HepG2 (cell line): ENCODE measurements at regions not wholly inside any gene's neighbourhood (a gene's known extent, or its start where the extent isn't known, plus 50 kb on each side); places are given as distances from the start of the nearest gene placed in this dataset.
A peak's percentile ranks its signal among the peaks of the same experiment; 100 is the strongest.

Experiments used
- ARID5B ChIP-seq: IDR thresholded peaks from 2 replicates; pipeline ENCODE4 v1.4.0; 2020; ENCODE audit warnings: mild to moderate bottlenecking, missing genetic modification reagents
- ATF4 ChIP-seq, 2 experiments: fragments of 450-650 bp in 1 of 2; sonication (generic) in 1 of 2; formaldehyde crosslinking; IDR thresholded peaks; 2 replicates each; pipeline versions ENCODE4 v1.5.0 to v1.8.0; 2020 to 2022; ENCODE audit warnings: mild to moderate bottlenecking in 1 of 2, missing genetic modification reagents in 1 of 2
- FOXA1 ChIP-seq, 2 experiments: fragments of 450-650 bp in 1 of 2; sonication (generic) in 1 of 2; formaldehyde crosslinking in 1 of 2; IDR thresholded peaks; 2 replicates each; pipeline versions ENCODE4 v1.4.0 to v1.6.1; 2016 to 2020; ENCODE audit warnings: missing genetic modification reagents in 1 of 2
- FOXO1 ChIP-seq: sonication (generic); formaldehyde crosslinking; IDR thresholded peaks from 2 replicates; pipeline ENCODE4 v1.4.0; 2020; ENCODE audit warnings: missing genetic modification reagents
- GATAD2A ChIP-seq: IDR thresholded peaks from 2 replicates; pipeline ENCODE4 v1.6.1; 2016
- HES4 ChIP-seq: sonication (generic); formaldehyde crosslinking; IDR thresholded peaks from 2 replicates; pipeline ENCODE4 v1.9.0; 2021; ENCODE audit warnings: mild to moderate bottlenecking, missing genetic modification reagents, borderline replicate concordance
- IRF2 ChIP-seq: IDR thresholded peaks from 2 replicates; pipeline ENCODE4 v1.6.1; 2018; ENCODE audit warnings: missing genetic modification reagents, missing compliant biosample characterization
- KAT8 ChIP-seq: IDR thresholded peaks from 2 replicates; pipeline ENCODE4 v1.6.1; 2016; ENCODE audit warnings: missing genetic modification reagents, missing compliant biosample characterization
- KLF6 ChIP-seq: IDR thresholded peaks from 2 replicates; pipeline ENCODE4 v1.8.0; 2016; ENCODE audit warnings: missing biosample characterization, missing genetic modification reagents
- NFRKB ChIP-seq: fragments of 450-650 bp; IDR thresholded peaks from 2 replicates; pipeline ENCODE4 v1.6.1; 2017
- PHF21A ChIP-seq: sonication (generic); formaldehyde crosslinking; IDR thresholded peaks from 2 replicates; pipeline ENCODE4 v1.5.0; 2020; ENCODE audit warnings: mild to moderate bottlenecking, missing genetic modification reagents
- PITX1 ChIP-seq: sonication (generic); formaldehyde crosslinking; IDR thresholded peaks from 2 replicates; pipeline ENCODE4 v1.5.1; 2020; ENCODE audit warnings: mild to moderate bottlenecking, missing genetic modification reagents
- PPARG ChIP-seq: conservative IDR thresholded peaks from 2 replicates; pipeline ENCODE4 v1.6.1; 2016; ENCODE audit warnings: missing biosample characterization, missing genetic modification reagents
- RARA ChIP-seq: IDR thresholded peaks from 2 replicates; pipeline ENCODE4 v1.6.1; 2016; ENCODE audit warnings: missing genetic modification reagents, missing compliant biosample characterization
- RELA ChIP-seq: sonication (generic); formaldehyde crosslinking; IDR thresholded peaks from 2 replicates; pipeline ENCODE4 v1.4.0; 2020; ENCODE audit warnings: missing genetic modification reagents
- REPIN1 ChIP-seq: sonication (generic); formaldehyde crosslinking; IDR thresholded peaks from 2 replicates; pipeline ENCODE4 v1.8.0; 2022; ENCODE audit warnings: missing genetic modification reagents, low read depth, mild to moderate bottlenecking, borderline replicate concordance
- RNF2 ChIP-seq: fragments of 450-650 bp; conservative IDR thresholded peaks from 2 replicates; pipeline ENCODE4 v1.6.1; 2016; ENCODE audit warnings: low read depth
- TFAP4 ChIP-seq: sonication (generic); IDR thresholded peaks from 2 replicates; pipeline ENCODE4 v1.6.1; 2016; ENCODE audit warnings: low read depth, borderline replicate concordance
- YEATS2 ChIP-seq: sonication (generic); formaldehyde crosslinking; IDR thresholded peaks from 2 replicates; pipeline ENCODE4 v1.4.0; 2020; ENCODE audit warnings: missing genetic modification reagents, borderline replicate concordance
- ZBTB7B ChIP-seq: sonication (generic); formaldehyde crosslinking; IDR thresholded peaks from 2 replicates; pipeline ENCODE4 v1.4.0; 2020; ENCODE audit warnings: missing genetic modification reagents
- ZIK1 ChIP-seq: sonication (generic); formaldehyde crosslinking; IDR thresholded peaks from 2 replicates; pipeline ENCODE4 v1.5.0; 2020; ENCODE audit warnings: mild to moderate bottlenecking, low read depth, missing genetic modification reagents, borderline replicate concordance
- ZNF549 ChIP-seq: sonication (generic); formaldehyde crosslinking; IDR thresholded peaks from 2 replicates; pipeline ENCODE4 v1.5.0; 2020; ENCODE audit warnings: missing genetic modification reagents
- ZNF580 ChIP-seq: IDR thresholded peaks from 2 replicates; pipeline ENCODE4 v1.6.1; 2016; ENCODE audit warnings: low read depth, borderline replicate concordance
- ZNF605 ChIP-seq: sonication (generic); formaldehyde crosslinking; IDR thresholded peaks from 2 replicates; pipeline ENCODE4 v1.8.0; 2022; ENCODE audit warnings: mild to moderate bottlenecking, missing genetic modification reagents
- ZNF607 ChIP-seq: sonication (generic); formaldehyde crosslinking; IDR thresholded peaks from 2 replicates; pipeline ENCODE4 v1.5.1; 2020; ENCODE audit warnings: missing genetic modification reagents, mild to moderate bottlenecking, borderline replicate concordance
- ZNF790 ChIP-seq: sonication (generic); formaldehyde crosslinking; IDR thresholded peaks from 2 replicates; pipeline ENCODE4 v1.8.0; 2022; ENCODE audit warnings: missing genetic modification reagents, mild to moderate bottlenecking, borderline replicate concordance
- ZSCAN29 ChIP-seq: sonication (generic); formaldehyde crosslinking; conservative IDR thresholded peaks from 2 replicates; pipeline ENCODE4 v1.4.0; 2020; ENCODE audit warnings: mild to moderate bottlenecking, missing genetic modification reagents

GRCh38 chr6:134640975-134641429 is 308.9 kb downstream of the ALDH8A1 start (continued):
- TF ChIP-seq FOXA1 (IDR thresholded peaks at IDR 0.05) (no peak), FOXA1 (CRISPR knock-in tag; IDR thresholded peaks at IDR 0.05) (peak; percentile 67), PHF21A (CRISPR knock-in tag) (0 out of 2 replicates have a peak, but pooled peaks have one; percentile 39), ZNF549 (no peak), ZNF605 (peak; percentile 60; the same call in 1 of the 2 replicates), ZBTB7B (CRISPR knock-in tag) (0 out of 2 replicates have a peak, but pooled peaks have one; percentile 18), ARID5B (CRISPR knock-in tag) (peak; percentile 50), ATF4 (CRISPR knock-in tag; IDR thresholded peaks at IDR 0.05) (peak in 1 of 2 experiments; percentile 23; a peak in 1 of 4 replicates), HES4 (no peak), ZIK1 (CRISPR knock-in tag) (no peak), GATAD2A (peak; percentile 56; the same call in 1 of the 2 replicates), IRF2 (CRISPR knock-in tag) (peak; percentile 76), RARA (CRISPR knock-in tag) (peak; percentile 39; the same call in 1 of the 2 replicates), RELA (CRISPR knock-in tag) (0 out of 2 replicates have a peak, but pooled peaks have one; percentile 41), REPIN1 (CRISPR knock-in tag) (peak; percentile 69; the same call in 1 of the 2 replicates), FOXO1 (CRISPR knock-in tag) (0 out of 2 replicates have a peak, but pooled peaks have one; percentile 50), ZSCAN29 (CRISPR knock-in tag) (peak; percentile 95; the same call in 1 of the 2 replicates), PITX1 (0 out of 2 replicates have a peak, but pooled peaks have one; percentile 15), RNF2 (0 out of 2 replicates have a peak, but pooled peaks have one; percentile 35), ZNF790 (CRISPR knock-in tag) (no peak), NFRKB (no peak), KLF6 (CRISPR knock-in tag) (0 out of 2 replicates have a peak, but pooled peaks have one; percentile 53), TFAP4 (peak; percentile 58; the same call in 1 of the 2 replicates), KAT8 (CRISPR knock-in tag) (peak; percentile 59; the same call in 1 of the 2 replicates), PPARG (CRISPR knock-in tag) (0 out of 2 replicates have a peak, but pooled peaks have one; percentile 36), ZNF580 (CRISPR knock-in tag) (0 out of 2 replicates have a peak, but pooled peaks have one; percentile 48), ZNF607 (CRISPR knock-in tag) (peak; percentile 47; the same call in 1 of the 2 replicates), YEATS2 (0 out of 2 replicates have a peak, but pooled peaks have one; percentile 52)
